Lower leg skin (tissue), 3 donors: ENCODE measurements at regions not wholly inside any gene's neighbourhood (a gene's known extent, or its start where the extent isn't known, plus 50 kb on each side); places are given as distances from the start of the nearest gene placed in this dataset.

Experiments used
- POLR2A ChIP-seq, 2 donors: fragments of 450-650 bp; IDR thresholded peaks; one replicate each; pipeline ENCODE4 v1.6.1; 2016 to 2017; ENCODE audit warnings: antibody characterized with exemption in 2 of 2, mild to moderate bottlenecking in 1 of 2, moderate library complexity in 1 of 2
- TF ChIP-seq, protein P1 (sequence below), 3 donors: fragments of 450-650 bp; IDR thresholded peaks; one replicate each; pipeline ENCODE4 v1.5.1; 2016; ENCODE audit warnings: antibody characterized with exemption in 3 of 3, mild to moderate bottlenecking in 3 of 3, moderate library complexity in 2 of 3

DNA sequence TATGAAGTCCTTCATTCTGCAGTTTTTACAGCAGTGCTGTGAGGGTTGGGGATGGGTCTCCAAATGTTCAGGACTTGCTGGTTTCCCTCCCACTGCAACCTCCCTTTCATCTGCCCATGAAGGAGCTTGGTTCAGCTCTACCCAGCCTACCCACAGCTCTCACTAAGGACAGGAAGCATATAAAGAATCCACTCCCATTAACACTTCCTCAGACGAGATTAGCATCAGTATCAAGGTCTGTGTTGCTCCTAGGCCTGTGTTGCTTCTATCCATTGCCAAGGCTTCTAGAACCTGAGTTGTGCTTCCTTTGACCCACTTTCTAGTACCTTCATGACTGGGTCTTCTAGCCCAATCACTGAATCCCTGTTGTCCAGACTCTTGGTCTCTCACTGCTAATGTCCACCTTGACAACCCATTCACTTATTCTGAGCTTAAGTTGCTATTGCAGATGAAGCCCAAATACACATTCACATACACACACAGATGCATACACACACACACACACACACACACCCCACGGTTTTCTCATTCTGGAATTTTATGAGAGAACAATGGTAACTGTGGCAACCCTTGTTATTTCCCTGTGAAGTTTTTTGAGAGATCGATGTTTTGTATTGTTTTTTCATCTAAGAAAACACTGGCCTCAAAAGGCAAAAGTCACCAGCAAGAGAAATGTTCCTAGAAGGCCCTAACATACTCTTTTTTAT is 248.1 kb downstream of the MTERF1 start:
- TF ChIP-seq, protein P1, sequence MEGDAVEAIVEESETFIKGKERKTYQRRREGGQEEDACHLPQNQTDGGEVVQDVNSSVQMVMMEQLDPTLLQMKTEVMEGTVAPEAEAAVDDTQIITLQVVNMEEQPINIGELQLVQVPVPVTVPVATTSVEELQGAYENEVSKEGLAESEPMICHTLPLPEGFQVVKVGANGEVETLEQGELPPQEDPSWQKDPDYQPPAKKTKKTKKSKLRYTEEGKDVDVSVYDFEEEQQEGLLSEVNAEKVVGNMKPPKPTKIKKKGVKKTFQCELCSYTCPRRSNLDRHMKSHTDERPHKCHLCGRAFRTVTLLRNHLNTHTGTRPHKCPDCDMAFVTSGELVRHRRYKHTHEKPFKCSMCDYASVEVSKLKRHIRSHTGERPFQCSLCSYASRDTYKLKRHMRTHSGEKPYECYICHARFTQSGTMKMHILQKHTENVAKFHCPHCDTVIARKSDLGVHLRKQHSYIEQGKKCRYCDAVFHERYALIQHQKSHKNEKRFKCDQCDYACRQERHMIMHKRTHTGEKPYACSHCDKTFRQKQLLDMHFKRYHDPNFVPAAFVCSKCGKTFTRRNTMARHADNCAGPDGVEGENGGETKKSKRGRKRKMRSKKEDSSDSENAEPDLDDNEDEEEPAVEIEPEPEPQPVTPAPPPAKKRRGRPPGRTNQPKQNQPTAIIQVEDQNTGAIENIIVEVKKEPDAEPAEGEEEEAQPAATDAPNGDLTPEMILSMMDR (IDR thresholded peaks at IDR 0.05) = no peak
- no peak for TF ChIP-seq POLR2A (IDR thresholded peaks at IDR 0.05)
